Coronary artery (tissue), 2 donors: ENCODE measurements at regions not wholly inside any gene's neighbourhood (a gene's known extent, or its start where the extent isn't known, plus 50 kb on each side); places are given as distances from the start of the nearest gene placed in this dataset.

ENCODE experiments used
- DNase-seq: peaks from one replicate; pipeline ENCODE4 v3.0.0-alpha.2; 2017; ENCODE audit warnings: low spot score
- H3K27ac ChIP-seq, 2 donors: fragments of 200-600 bp; sonication (generic); one replicate each; pipeline ENCODE4 v1.5.1; 2016 to 2019
- H3K4me3 ChIP-seq: fragments of 200-600 bp; sonication (generic); 2 replicates; pipeline ENCODE4 v1.5.1; 2016; ENCODE audit warnings: mild to moderate bottlenecking, moderate library complexity
- CTCF ChIP-seq: fragments of 200-600 bp; sonication (generic); IDR thresholded peaks from one replicate; pipeline ENCODE4 v1.5.1; 2019; ENCODE audit warnings: antibody characterized with exemption

- DNase-seq, result no peak
- Histone ChIP-seq H3K4me3 (no peak overlapping the region), H3K27ac (no peak overlapping the region)
- no peak for TF ChIP-seq CTCF
Observed at GRCh38 chr7:70846208-70846607, 285.7 kb upstream of the GALNT17 start.

GRCh38 chr7:70849580-70850235 lies 282.2 kb upstream of the GALNT17 start:
- no peak overlapping the region for H3K27ac ChIP-seq
- no peak for DNase-seq
- no peak overlapping the region for H3K4me3 ChIP-seq
- TF ChIP-seq CTCF, result no peak

GRCh38 chr7:70855373-70855772 lies 276.6 kb upstream of the GALNT17 start:
- no peak for DNase-seq
- Histone ChIP-seq H3K27ac (no peak overlapping the region), H3K4me3 (no peak overlapping the region)
- no peak for TF ChIP-seq CTCF

GRCh38 chr7:70856901-70857630 lies 274.9 kb upstream of the GALNT17 start:
- DNase-seq, result no peak
- peak; percentile 88 for TF ChIP-seq CTCF

GRCh38 chr7:70857793-70858545 lies 274.0 kb upstream of the GALNT17 start:
- H3K4me3 ChIP-seq, result no peak overlapping the region
- no peak for TF ChIP-seq CTCF
- DNase-seq, result no peak
- no peak overlapping the region for H3K27ac ChIP-seq

More at GRCh38 chr7:70856901-70857630, 274.9 kb upstream of the GALNT17 start:
- H3K4me3 ChIP-seq, result no peak overlapping the region
- H3K27ac ChIP-seq, result no peak overlapping the region

- TF ChIP-seq CTCF, result no peak
- DNase-seq, result no peak
- Histone ChIP-seq H3K4me3 (no peak overlapping the region), H3K27ac (no peak overlapping the region)
Observed at GRCh38 chr7:70867513-70867912, 264.4 kb upstream of the GALNT17 start.
